ENCODE measurements at regions not wholly inside any gene's neighbourhood (a gene's known extent, or its start where the extent isn't known, plus 50 kb on each side); places are given as distances from the start of the nearest gene placed in this dataset.
"Not testable (repeated sequence)": the region's sequence is repeated elsewhere in the genome, so short reads cannot be mapped to it uniquely, and the experiment has no call there.

DNA sequence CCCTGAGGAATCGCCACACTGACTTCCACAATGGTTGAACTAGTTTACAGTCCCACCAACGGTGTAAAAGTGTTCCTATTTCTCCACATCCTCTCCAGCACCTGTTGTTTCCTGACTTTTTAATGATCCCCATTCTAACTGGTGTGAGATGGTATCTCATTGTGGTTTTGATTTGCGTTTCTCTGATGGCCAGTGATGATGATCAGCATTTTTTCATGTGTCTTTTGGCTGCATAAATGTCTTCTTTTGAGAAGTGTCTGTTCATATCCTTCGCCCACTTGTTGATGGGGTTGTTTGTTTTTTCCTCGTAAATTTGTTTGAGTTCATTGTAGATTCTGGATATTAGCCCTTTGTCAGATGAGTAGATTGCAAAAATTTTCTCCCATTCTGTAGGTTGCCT lies 223.5 kb downstream of the MAF start:
- not testable (repeated sequence) for TF ChIP-seq POLR2A, EP300 (IDR thresholded peaks at IDR 0.05)
- TF ChIP-seq, protein P1, sequence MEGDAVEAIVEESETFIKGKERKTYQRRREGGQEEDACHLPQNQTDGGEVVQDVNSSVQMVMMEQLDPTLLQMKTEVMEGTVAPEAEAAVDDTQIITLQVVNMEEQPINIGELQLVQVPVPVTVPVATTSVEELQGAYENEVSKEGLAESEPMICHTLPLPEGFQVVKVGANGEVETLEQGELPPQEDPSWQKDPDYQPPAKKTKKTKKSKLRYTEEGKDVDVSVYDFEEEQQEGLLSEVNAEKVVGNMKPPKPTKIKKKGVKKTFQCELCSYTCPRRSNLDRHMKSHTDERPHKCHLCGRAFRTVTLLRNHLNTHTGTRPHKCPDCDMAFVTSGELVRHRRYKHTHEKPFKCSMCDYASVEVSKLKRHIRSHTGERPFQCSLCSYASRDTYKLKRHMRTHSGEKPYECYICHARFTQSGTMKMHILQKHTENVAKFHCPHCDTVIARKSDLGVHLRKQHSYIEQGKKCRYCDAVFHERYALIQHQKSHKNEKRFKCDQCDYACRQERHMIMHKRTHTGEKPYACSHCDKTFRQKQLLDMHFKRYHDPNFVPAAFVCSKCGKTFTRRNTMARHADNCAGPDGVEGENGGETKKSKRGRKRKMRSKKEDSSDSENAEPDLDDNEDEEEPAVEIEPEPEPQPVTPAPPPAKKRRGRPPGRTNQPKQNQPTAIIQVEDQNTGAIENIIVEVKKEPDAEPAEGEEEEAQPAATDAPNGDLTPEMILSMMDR (IDR thresholded peaks at IDR 0.05): not testable (repeated sequence)

Measured in tibial nerve (tissue), 4 donors.